ENCODE measurements at regions not wholly inside any gene's neighbourhood (a gene's known extent, or its start where the extent isn't known, plus 50 kb on each side); places are given as distances from the start of the nearest gene placed in this dataset.
"Not testable (repeated sequence)": the region's sequence is repeated elsewhere in the genome, so short reads cannot be mapped to it uniquely, and the experiment has no call there.

DNA sequence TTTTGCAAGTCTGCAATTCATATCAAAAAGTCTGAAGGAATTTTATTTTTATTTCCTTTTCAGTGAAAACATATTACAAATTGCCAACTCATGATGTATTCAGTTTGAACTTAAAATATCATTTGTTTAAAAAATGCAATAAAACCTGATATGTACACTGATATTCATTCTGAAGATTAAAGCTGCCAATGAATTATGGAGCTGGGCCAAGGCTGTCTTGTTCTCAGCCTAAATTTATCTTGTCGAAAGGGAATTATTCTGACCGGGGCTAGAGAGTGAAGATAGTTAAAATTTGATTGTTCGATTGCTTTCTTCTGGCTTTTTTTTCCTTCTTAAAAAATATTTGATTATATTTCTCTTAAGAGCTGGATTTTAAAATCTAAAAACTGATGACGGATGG, 54.0 kb upstream of the RBFOX1 start:
- no peak for DNase-seq

GRCh38 chr16:7272567-7273158, 60.0 kb upstream of the RBFOX1 start:
- DNase-seq = no peak

- DNase-seq = no peak
Measured at GRCh38 chr16:7271486-7271885, 61.2 kb upstream of the RBFOX1 start.

DNA sequence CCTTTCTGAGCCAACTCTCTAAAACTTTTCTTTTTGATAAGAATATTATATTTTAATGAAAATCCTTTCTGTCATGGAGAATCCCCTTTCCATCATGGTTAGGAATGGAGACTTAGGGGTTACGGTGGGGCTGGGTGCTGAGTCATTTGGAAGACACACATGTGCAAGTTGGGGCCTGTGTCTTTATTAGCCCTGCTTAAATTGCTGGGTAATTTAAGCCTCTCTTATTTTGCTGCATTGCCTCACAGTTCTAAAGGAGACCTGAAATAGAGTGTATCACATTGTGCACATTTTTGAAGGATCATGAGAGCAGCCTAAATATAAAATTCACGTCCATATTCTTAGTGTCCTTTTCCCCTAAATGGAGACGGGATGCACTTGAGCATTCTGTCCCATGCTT, 61.8 kb upstream of the RBFOX1 start:
- DNase-seq = no peak

GRCh38 chr16:7270006-7270405, 62.6 kb upstream of the RBFOX1 start:
- DNase-seq = no peak

GRCh38 chr16:7268182-7268581, 64.5 kb upstream of the RBFOX1 start:
- DNase-seq = no peak

GRCh38 chr16:7257016-7257415, 75.6 kb upstream of the RBFOX1 start:
- DNase-seq = no peak

DNA sequence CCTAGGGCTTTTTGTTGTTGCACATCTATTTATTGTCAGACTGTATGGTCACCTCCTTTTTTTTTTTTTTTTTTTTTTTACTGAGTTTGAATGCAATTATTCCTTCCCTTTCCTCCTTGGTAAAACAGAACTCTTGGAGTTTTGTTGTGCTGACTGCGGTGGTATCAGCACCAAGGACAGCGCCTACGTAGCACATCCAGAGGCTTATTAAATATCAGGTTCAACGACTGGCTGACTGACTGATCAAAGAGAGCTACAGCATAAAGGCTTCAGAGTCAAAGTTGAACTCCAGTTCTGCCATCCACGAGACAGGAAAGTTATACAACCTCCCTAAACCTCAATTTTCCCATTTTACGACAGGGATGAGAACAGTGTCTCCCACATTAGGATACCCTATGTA, 86.1 kb upstream of the RBFOX1 start:
- no peak for DNase-seq

- DNase-seq = no peak
Measured at GRCh38 chr16:7239547-7239946, 93.1 kb upstream of the RBFOX1 start.

DNA sequence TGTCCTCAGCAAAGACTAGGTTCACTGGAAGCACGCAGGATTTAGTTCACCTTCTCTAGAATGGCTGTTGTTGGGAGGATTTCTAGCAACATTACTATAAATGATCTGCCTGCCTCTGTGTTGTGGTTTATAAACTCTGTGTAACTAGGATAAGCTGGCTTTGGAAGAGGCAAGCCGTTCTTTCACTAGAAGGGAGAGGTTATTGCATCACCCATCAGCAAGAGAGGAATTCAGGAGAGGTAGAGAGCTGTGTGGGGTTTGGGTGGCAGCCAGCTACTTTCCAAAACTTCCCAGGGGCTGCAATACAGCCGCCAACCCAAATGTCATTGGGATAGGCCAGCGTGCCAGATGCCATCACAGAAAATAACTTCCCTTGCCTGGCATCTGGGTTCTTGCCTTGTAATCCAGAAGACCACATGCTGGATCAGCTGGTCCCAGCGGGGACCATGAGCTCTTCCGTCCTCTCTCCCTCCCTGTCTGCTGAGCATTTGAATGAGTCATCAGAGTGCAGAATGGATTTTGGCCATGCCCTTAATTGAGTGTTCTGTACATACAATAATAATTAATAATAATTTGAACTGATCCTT, 95.7 kb upstream of the RBFOX1 start:
- DNase-seq = no peak

- no peak for DNase-seq
Measured at GRCh38 chr16:7233975-7234374, 98.7 kb upstream of the RBFOX1 start.

DNA sequence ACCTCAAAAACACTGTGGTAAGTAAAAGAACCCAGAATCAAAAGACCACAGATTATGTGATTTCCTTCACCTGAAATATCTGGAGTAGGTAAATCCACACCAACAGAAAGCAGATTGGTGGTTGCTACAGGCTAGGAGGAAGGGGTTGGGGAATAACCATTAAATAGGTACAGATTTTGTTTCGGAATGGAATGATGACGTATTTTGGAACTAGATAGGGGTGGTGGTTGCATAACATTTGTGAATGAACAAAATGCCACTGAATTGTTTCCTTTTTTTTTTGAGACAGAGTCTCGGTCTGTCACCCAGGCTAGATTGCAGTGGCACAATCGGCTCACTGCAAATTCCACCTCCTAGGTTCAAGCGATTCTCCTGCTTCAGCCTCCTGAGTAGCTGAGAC, 100.9 kb upstream of the RBFOX1 start:
- DNase-seq = no peak

GRCh38 chr16:7229433-7230218, 103.0 kb upstream of the RBFOX1 start:
- not testable (repeated sequence) for DNase-seq

DNA sequence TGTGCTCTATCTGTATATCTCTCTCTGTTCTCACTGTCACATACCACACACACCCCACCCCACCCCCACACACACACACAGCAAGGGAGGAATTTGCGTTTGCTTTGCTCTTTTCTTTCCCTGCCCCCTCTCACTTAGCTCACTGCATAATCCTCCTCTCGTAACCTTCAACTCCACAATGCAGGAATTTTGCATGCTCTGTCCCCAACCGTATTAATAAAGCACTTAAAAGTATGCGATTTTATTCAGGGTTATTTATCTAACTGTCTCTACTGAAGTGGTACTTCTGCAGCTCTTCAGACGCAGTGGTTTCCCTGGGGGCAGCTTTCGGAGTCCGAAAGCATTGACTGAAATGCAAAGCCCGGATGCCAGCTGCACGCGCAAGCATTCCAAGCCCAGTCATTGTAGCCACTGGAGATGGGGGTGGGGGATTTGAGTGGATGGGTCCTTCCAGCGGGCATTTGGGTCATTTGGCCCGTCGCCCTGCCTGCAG, 105.4 kb upstream of the RBFOX1 start:
- DNase-seq = peak; percentile 46

- DNase-seq = no peak
Measured at GRCh38 chr16:7221157-7221556, 111.5 kb upstream of the RBFOX1 start.

DNA sequence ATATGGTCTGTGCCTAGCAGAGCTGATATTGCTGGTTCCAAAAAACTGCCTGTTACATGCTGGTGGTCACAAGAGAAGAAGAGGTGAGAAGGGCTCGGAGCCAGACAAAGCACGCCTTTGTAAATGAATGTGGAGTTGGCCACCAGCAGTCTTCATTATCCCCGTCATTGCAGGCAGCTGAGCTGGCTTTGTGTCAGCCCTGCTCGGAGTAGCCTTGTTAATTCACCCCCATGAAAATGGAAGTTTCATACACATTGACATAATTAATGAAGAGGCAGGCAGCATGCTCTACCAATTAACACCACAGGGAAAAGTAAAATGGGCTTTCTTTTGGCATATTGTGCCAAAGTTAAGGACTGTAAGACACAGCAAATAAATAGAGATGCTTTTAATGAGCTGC, 113.7 kb upstream of the RBFOX1 start:
- no peak for DNase-seq

DNA sequence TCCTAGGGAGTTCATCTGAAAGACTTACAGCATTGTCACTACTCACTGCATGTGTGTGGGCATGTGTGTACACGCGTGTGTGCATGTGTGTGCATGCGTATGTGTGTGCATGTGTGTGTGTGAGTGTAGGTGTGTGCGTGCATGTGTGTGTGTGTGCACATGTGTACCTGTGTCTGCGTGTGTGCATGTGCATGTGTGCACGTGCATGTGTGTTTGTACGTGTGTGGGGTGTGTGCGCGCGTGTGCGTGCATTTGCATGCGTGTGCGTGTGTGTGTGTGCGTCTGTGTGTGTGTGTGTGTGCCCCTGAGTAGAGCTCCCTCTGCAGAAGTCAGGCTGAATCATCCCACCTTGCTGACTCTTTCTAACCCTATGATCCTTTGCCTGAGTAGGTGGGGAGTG, 114.8 kb upstream of the RBFOX1 start:
- no peak for DNase-seq

GRCh38 chr16:7216719-7217118, 115.9 kb upstream of the RBFOX1 start:
- no peak for DNase-seq

- DNase-seq = no peak
Measured at GRCh38 chr16:7211781-7212180, 120.9 kb upstream of the RBFOX1 start.

- DNase-seq = no peak
Measured at GRCh38 chr16:7209598-7209997, 123.0 kb upstream of the RBFOX1 start.

DNA sequence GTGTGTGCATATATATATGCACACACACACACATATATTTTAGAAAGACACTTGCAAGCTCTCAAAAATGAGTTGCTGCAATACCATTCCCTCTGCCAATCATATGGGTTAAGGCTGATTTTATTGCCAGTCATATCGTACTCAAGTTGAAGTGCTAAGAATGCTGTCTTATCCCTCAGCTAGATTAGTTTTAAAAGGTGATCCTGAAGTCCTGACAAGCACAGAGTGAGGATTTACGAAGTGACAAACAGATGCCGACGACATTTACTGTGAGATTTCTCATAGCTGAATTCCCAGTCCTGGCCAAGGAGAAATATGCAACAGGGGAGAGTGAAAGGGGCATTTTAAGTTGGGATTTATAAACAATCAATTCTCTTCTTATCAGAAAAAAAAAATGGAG, 126.2 kb upstream of the RBFOX1 start:
- no peak for DNase-seq

DNA sequence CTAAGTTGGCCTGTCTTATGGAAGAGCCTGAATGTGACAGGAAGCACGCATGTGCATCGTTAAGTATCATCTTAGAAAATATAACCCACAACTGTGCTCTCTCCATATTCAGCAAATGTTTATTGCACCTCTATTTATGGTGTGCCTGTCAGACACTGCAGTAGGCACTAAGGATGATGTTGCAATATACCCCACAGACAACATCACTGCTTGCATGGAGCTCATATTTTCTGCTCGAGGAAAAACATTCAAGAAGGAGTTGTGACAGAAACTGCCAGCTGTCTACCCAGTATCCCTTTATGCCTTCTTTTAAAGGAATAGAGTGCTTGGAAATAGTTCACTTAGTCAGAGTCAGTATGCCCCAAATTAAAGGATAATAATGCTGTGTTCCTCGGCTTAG, 132.3 kb upstream of the RBFOX1 start:
- DNase-seq = no peak

DNA sequence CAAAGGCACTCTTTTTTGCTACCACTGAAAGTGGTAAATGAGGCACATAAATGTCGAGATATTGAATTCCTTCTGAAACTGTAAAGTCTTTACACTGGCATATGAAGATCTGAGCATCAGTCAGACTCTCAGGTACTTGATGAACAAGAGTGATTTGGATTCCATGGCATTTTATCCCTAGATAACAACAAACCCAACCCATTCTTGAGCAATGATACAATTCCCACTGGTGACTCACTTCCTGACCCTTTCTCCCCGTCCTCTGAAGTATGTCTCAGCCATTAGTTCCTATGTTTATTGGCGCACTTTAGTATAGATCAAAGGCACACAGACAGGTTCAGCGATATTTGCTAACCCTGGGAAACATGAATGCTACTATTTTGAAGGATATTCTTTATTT, 147.0 kb upstream of the RBFOX1 start:
- no peak for DNase-seq

- no peak for DNase-seq
Measured at GRCh38 chr16:7185165-7185564, 147.5 kb upstream of the RBFOX1 start.

All from NCI-H187 treated with DMSO at 0.1 percent for 48 hours (cell line).